Liver (tissue), 7 donors: ENCODE measurements at regions not wholly inside any gene's neighbourhood (a gene's known extent, or its start where the extent isn't known, plus 50 kb on each side); places are given as distances from the start of the nearest gene placed in this dataset.

Experiments used
- DNase-seq: peaks from one replicate; pipeline ENCODE4 v3.0.0-alpha.2; 2017; ENCODE audit warnings: low spot score
- H3K27ac ChIP-seq, 2 donors: one replicate each; pipeline ENCODE4 v1.7.0; 2013; ENCODE audit warnings: inconsistent platforms in 2 of 2, low read length in 2 of 2, control low read depth in 1 of 2, low read depth in 1 of 2, mild to moderate bottlenecking in 1 of 2
- H3K27me3 ChIP-seq, 4 donors: one replicate each; pipeline versions ENCODE4 v1.6.1 to v1.7.0; 2013; ENCODE audit warnings: low read length in 3 of 4, inconsistent platforms in 1 of 4, mild to moderate bottlenecking in 1 of 4, moderate library complexity in 1 of 4; ENCODE audit not compliant: control insufficient read depth in 4 of 4, insufficient read depth in 4 of 4
- H3K36me3 ChIP-seq, 4 donors: one replicate each; pipeline versions ENCODE4 v1.6.1 to v1.7.0; 2013; ENCODE audit warnings: low read length in 3 of 4, mild to moderate bottlenecking in 3 of 4, low read depth in 1 of 4, moderate library complexity in 1 of 4; ENCODE audit not compliant: control insufficient read depth in 4 of 4, insufficient read depth in 3 of 4
- H3K4me1 ChIP-seq, 4 donors: one replicate each; pipeline versions ENCODE4 v1.6.1 to v1.7.0; 2013; ENCODE audit warnings: low read length in 3 of 4, mild to moderate bottlenecking in 3 of 4, moderate library complexity in 1 of 4; ENCODE audit not compliant: control insufficient read depth in 4 of 4, insufficient read depth in 4 of 4
- H3K4me3 ChIP-seq, 3 donors: one replicate each; pipeline versions ENCODE4 v1.6.1 to v1.7.0; 2013; ENCODE audit warnings: low read length in 3 of 3, control low read depth in 1 of 3, low read depth in 1 of 3, mild to moderate bottlenecking in 1 of 3
- H3K9ac ChIP-seq, 2 donors: one replicate each; pipeline ENCODE4 v1.7.0; 2013; ENCODE audit warnings: low read length in 2 of 2, mild to moderate bottlenecking in 2 of 2, moderate library complexity in 2 of 2, control low read depth in 1 of 2, low read depth in 1 of 2
- H3K9me3 ChIP-seq, 4 donors: one replicate each; pipeline versions ENCODE4 v1.6.1 to v1.7.0; 2013; ENCODE audit warnings: low read length in 3 of 4; ENCODE audit not compliant: control insufficient read depth in 4 of 4
- EGR1 ChIP-seq, 2 donors: IDR thresholded peaks; 2 replicates each; pipeline ENCODE4 v1.6.1; 2016 to 2018; ENCODE audit warnings: antibody characterized with exemption in 2 of 2, low read depth in 2 of 2
- FOXA1 ChIP-seq: IDR thresholded peaks from 2 replicates; pipeline ENCODE4 v1.6.1; 2016; ENCODE audit warnings: antibody characterized with exemption
- FOXA2 ChIP-seq: IDR thresholded peaks from 2 replicates; pipeline ENCODE4 v1.6.1; 2016; ENCODE audit warnings: antibody characterized with exemption
- HNF4A ChIP-seq, 2 donors: conservative IDR thresholded peaks; 2 replicates each; pipeline ENCODE4 v1.6.1; 2016; ENCODE audit warnings: antibody characterized with exemption in 2 of 2, mild to moderate bottlenecking in 2 of 2
- HNF4G ChIP-seq: IDR thresholded peaks from 2 replicates; pipeline ENCODE4 v1.6.1; 2016; ENCODE audit warnings: antibody characterized with exemption
- JUND ChIP-seq, 2 donors: IDR thresholded peaks; 2 replicates each; pipeline ENCODE4 v1.6.1; 2016; ENCODE audit warnings: antibody characterized with exemption in 2 of 2
- NR2F2 ChIP-seq: IDR thresholded peaks from 2 replicates; pipeline ENCODE4 v1.6.1; 2016; ENCODE audit warnings: antibody characterized with exemption
- RAD21 ChIP-seq, 2 donors: IDR thresholded peaks; 2 replicates each; pipeline ENCODE4 v1.6.1; 2016; ENCODE audit warnings: antibody characterized with exemption in 2 of 2, mild to moderate bottlenecking in 2 of 2
- RXRA ChIP-seq, 2 donors: IDR thresholded peaks; 2 replicates each; pipeline ENCODE4 v1.6.1; 2017 to 2018; ENCODE audit warnings: antibody characterized with exemption in 2 of 2, mild to moderate bottlenecking in 1 of 2
- SP1 ChIP-seq: IDR thresholded peaks from 2 replicates; pipeline ENCODE4 v1.6.1; 2018; ENCODE audit warnings: antibody characterized with exemption, mild to moderate bottlenecking
- TAF1 ChIP-seq: conservative IDR thresholded peaks from 2 replicates; pipeline ENCODE4 v1.6.1; 2016; ENCODE audit warnings: antibody characterized with exemption, mild to moderate bottlenecking
- YY1 ChIP-seq: IDR thresholded peaks from 2 replicates; pipeline ENCODE4 v1.6.1; 2016; ENCODE audit warnings: antibody characterized with exemption, mild to moderate bottlenecking
- WGBS: extraction: QIAGEN DNeasy Blood & Tissue Kit; methylation state at CpG from one replicate; pipeline ENCODE4 v1.1.7; 2013; 5-methylcytosine and 5-hydroxymethylcytosine counted together
- TF ChIP-seq, protein P1 (sequence below): IDR thresholded peaks from 2 replicates; pipeline ENCODE4 v1.6.1; 2016; ENCODE audit warnings: antibody characterized with exemption, mild to moderate bottlenecking
- TF ChIP-seq, protein P2 (sequence below): IDR thresholded peaks from 2 replicates; pipeline ENCODE4 v1.6.1; 2016; ENCODE audit warnings: antibody characterized with exemption
- TF ChIP-seq, protein P3 (sequence below): IDR thresholded peaks from 2 replicates; pipeline ENCODE4 v1.6.1; 2016; ENCODE audit warnings: antibody characterized with exemption
- TF ChIP-seq, protein P4 (sequence below): IDR thresholded peaks from 2 replicates; pipeline ENCODE4 v1.6.1; 2016; ENCODE audit warnings: antibody characterized with exemption
- donor health status: healthy.
- donor health status: healthy.
- donor health status: healthy.
- donor health status: healthy.

DNA sequence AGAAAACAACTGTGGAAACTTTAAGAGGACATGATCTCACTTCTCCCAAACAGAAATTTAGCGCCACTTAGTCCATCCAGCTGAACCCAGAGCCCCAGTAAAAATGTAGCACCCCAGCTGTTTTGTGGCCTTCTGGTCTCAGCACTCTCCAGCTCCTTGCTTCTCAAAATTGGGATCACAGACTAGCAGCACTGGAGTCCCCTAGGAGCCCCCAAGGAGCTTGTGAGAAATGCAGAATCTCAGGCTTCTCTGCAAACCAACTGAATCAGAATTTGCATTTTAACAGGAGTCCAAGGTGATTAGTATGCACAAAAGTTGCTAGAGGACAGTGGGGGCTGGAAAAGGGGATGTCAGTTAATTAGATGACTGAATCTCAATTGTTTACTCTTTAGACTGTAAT, 89.8 kb upstream of the FIBIN start:
- no peak for DNase-seq
- TF ChIP-seq FOXA2 (no peak), NR2F2 (no peak), HNF4G (no peak), YY1 (no peak), SP1 (no peak), JUND (IDR thresholded peaks at IDR 0.05) (no peak), EGR1 (IDR thresholded peaks at IDR 0.05; ENCODE audit: low read depth in 2 of 2) (no peak), HNF4A (conservative IDR thresholded peaks at IDR 0.05) (no peak), RAD21 (IDR thresholded peaks at IDR 0.05) (no peak), TAF1 (no peak), RXRA (IDR thresholded peaks at IDR 0.05) (no peak), FOXA1 (no peak)
- TF ChIP-seq, protein P1, sequence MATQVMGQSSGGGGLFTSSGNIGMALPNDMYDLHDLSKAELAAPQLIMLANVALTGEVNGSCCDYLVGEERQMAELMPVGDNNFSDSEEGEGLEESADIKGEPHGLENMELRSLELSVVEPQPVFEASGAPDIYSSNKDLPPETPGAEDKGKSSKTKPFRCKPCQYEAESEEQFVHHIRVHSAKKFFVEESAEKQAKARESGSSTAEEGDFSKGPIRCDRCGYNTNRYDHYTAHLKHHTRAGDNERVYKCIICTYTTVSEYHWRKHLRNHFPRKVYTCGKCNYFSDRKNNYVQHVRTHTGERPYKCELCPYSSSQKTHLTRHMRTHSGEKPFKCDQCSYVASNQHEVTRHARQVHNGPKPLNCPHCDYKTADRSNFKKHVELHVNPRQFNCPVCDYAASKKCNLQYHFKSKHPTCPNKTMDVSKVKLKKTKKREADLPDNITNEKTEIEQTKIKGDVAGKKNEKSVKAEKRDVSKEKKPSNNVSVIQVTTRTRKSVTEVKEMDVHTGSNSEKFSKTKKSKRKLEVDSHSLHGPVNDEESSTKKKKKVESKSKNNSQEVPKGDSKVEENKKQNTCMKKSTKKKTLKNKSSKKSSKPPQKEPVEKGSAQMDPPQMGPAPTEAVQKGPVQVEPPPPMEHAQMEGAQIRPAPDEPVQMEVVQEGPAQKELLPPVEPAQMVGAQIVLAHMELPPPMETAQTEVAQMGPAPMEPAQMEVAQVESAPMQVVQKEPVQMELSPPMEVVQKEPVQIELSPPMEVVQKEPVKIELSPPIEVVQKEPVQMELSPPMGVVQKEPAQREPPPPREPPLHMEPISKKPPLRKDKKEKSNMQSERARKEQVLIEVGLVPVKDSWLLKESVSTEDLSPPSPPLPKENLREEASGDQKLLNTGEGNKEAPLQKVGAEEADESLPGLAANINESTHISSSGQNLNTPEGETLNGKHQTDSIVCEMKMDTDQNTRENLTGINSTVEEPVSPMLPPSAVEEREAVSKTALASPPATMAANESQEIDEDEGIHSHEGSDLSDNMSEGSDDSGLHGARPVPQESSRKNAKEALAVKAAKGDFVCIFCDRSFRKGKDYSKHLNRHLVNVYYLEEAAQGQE, result no peak
- TF ChIP-seq, protein P2, sequence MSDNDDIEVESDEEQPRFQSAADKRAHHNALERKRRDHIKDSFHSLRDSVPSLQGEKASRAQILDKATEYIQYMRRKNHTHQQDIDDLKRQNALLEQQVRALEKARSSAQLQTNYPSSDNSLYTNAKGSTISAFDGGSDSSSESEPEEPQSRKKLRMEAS, result no peak
- TF ChIP-seq, protein P3, sequence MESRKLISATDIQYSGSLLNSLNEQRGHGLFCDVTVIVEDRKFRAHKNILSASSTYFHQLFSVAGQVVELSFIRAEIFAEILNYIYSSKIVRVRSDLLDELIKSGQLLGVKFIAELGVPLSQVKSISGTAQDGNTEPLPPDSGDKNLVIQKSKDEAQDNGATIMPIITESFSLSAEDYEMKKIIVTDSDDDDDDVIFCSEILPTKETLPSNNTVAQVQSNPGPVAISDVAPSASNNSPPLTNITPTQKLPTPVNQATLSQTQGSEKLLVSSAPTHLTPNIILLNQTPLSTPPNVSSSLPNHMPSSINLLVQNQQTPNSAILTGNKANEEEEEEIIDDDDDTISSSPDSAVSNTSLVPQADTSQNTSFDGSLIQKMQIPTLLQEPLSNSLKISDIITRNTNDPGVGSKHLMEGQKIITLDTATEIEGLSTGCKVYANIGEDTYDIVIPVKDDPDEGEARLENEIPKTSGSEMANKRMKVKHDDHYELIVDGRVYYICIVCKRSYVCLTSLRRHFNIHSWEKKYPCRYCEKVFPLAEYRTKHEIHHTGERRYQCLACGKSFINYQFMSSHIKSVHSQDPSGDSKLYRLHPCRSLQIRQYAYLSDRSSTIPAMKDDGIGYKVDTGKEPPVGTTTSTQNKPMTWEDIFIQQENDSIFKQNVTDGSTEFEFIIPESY, result no peak
- no peaks in the 10 kb centered on the region for H3K4me1 ChIP-seq
- 94% methylated on average over 1 of the region's 1 CpG for WGBS
- H3K9ac ChIP-seq, result no peak overlapping the region
- H3K4me3 ChIP-seq, result no peak overlapping the region
- no peaks in the 10 kb centered on the region for H3K9me3 ChIP-seq
- no peak overlapping the region for H3K27ac ChIP-seq
- H3K36me3 ChIP-seq, result no peaks in the 10 kb centered on the region
- H3K27me3 ChIP-seq, result no peaks in the 10 kb centered on the region

DNA sequence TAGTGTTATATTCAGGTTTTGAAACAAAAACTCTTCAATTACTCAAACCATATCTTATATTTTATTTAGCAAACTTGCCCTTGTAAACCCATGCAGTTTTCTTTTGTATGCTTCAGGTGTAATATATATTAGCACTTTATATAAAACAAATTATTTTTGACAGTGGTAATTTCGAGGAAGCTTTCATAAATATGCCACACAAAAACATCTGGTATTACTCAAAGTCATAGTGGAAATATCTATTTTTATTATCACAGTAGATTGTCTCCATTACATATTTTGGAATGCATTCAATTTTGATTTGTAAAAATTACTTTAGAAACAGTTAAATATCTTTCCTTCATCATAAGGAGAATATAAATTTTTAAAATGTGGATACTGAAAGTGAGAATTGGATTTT, 89.1 kb upstream of the FIBIN start:
- Histone ChIP-seq H3K9ac (no peak overlapping the region), H3K27me3 (no peaks in the 10 kb centered on the region), H3K4me3 (no peak overlapping the region), H3K36me3 (no peaks in the 10 kb centered on the region), H3K4me1 (peaks cover 0 to 2% (median 0%) of the 10 kb centered on the region in 4 donors), H3K27ac (no peak overlapping the region), H3K9me3 (no peaks in the 10 kb centered on the region)
- WGBS, result 55% methylated on average over 1 of the region's 1 CpG
- DNase-seq, result no peak
- TF ChIP-seq EGR1 (IDR thresholded peaks at IDR 0.05; ENCODE audit: low read depth in 2 of 2) (no peak), TAF1 (no peak), YY1 (no peak), SP1 (no peak), RAD21 (IDR thresholded peaks at IDR 0.05) (no peak), FOXA1 (no peak)
- TF ChIP-seq, protein P4, sequence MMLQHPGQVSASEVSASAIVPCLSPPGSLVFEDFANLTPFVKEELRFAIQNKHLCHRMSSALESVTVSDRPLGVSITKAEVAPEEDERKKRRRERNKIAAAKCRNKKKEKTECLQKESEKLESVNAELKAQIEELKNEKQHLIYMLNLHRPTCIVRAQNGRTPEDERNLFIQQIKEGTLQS, result no peak
